SK-N-SH treated with all-trans-retinoic acid at 6 μM for 48 hours (cell line): ENCODE measurements at regions not wholly inside any gene's neighbourhood (a gene's known extent, or its start where the extent isn't known, plus 50 kb on each side); places are given as distances from the start of the nearest gene placed in this dataset.
"Not testable (repeated sequence)": the region's sequence is repeated elsewhere in the genome, so short reads cannot be mapped to it uniquely, and the experiment has no call there.

ENCODE experiments used
- CSRNP3 ChIP-seq: fragments of 250-450 bp; sonication (Bioruptor Pico); IDR thresholded peaks from 2 replicates; pipeline ENCODE4 v1.5.1; 2021; ENCODE audit warnings: mild to moderate bottlenecking, moderate library complexity
- ESRRG ChIP-seq: fragments of 250-450 bp; sonication (Bioruptor Pico); IDR thresholded peaks from 2 replicates; pipeline ENCODE4 v1.6.1; 2021; ENCODE audit warnings: mild to moderate bottlenecking
- PATZ1 ChIP-seq: fragments of 250-450 bp; sonication (Bioruptor Pico); IDR thresholded peaks from 2 replicates; pipeline ENCODE4 v1.8.0; 2020; ENCODE audit warnings: mild to moderate bottlenecking, moderate library complexity, borderline replicate concordance
- PPARA ChIP-seq: fragments of 250-450 bp; sonication (Bioruptor Pico); IDR thresholded peaks from 2 replicates; pipeline ENCODE4 v1.5.0; 2020; ENCODE audit warnings: mild to moderate bottlenecking, borderline replicate concordance
- RARB ChIP-seq: fragments of 250-450 bp; sonication (Bioruptor Pico); IDR thresholded peaks from 2 replicates; pipeline ENCODE4 v1.8.0; 2021; ENCODE audit warnings: mild to moderate bottlenecking, moderate library complexity
- TCF4 ChIP-seq: fragments of 250-450 bp; sonication (Bioruptor Pico); IDR thresholded peaks from 2 replicates; pipeline ENCODE4 v1.8.0; 2021; ENCODE audit warnings: mild to moderate bottlenecking, moderate library complexity, borderline replicate concordance
- ZFP30 ChIP-seq: fragments of 450-650 bp; formaldehyde crosslinking; IDR thresholded peaks from 2 replicates; pipeline ENCODE4 v1.5.0; 2022; ENCODE audit warnings: mild to moderate bottlenecking, moderate library complexity
- ZNF565 ChIP-seq: fragments of 450-650 bp; formaldehyde crosslinking; conservative IDR thresholded peaks from 2 replicates; pipeline ENCODE4 v1.5.0; 2020; ENCODE audit warnings: low read depth, mild to moderate bottlenecking, moderate library complexity
- ZNF8 ChIP-seq: fragments of 450-650 bp; formaldehyde crosslinking; IDR thresholded peaks from 2 replicates; pipeline ENCODE4 v1.5.0; 2020; ENCODE audit warnings: mild to moderate bottlenecking, moderate library complexity

- TF ChIP-seq ESRRG (CRISPR knock-in tag); RARB (CRISPR knock-in tag); PPARA (CRISPR knock-in tag); ZFP30 (CRISPR knock-in tag); ZNF8 (CRISPR knock-in tag); TCF4 (CRISPR knock-in tag); ZNF565 (CRISPR knock-in tag); CSRNP3; PATZ1 (CRISPR knock-in tag): not testable (repeated sequence)
These were observed 2169.0 kb upstream of the DEFB115 start for GRCh38 chr20:29088472-29088871.
